Body of pancreas (tissue), 4 donors: ENCODE measurements at regions not wholly inside any gene's neighbourhood (a gene's known extent, or its start where the extent isn't known, plus 50 kb on each side); places are given as distances from the start of the nearest gene placed in this dataset.

Experiments used
- ATAC-seq: fragments of 150-250 bp; one replicate; pipeline ENCODE4 v1.9.1; 2016
- DNase-seq, 4 donors: peaks; one replicate each; pipeline ENCODE4 v3.0.0-alpha.2; 2019
- H3K27ac ChIP-seq, 4 donors: fragments of 200-600 bp; sonication (generic); 1 replicate in 3 of 4; 2 replicates in 1 of 4; pipeline versions ENCODE4 v1.5.1 to v1.6.1; 2016 to 2019; ENCODE audit warnings: mild to moderate bottlenecking in 1 of 4, mixed read lengths in 1 of 4, moderate library complexity in 1 of 4
- H3K27me3 ChIP-seq, 2 donors: fragments of 200-600 bp; sonication (generic); one replicate each; pipeline ENCODE4 v1.6.0; 2016; ENCODE audit warnings: mild to moderate bottlenecking in 1 of 2
- H3K36me3 ChIP-seq, 2 donors: fragments of 200-600 bp; sonication (generic); replicated peaks in 1 of 2; 2 replicates each; pipeline ENCODE4 v1.5.1; 2016; ENCODE audit warnings: low read depth in 2 of 2; ENCODE audit not compliant: insufficient read depth in 1 of 2
- H3K4me1 ChIP-seq: fragments of 200-600 bp; sonication (generic); one replicate; pipeline ENCODE4 v1.6.0; 2016
- H3K4me3 ChIP-seq, 2 donors: fragments of 200-600 bp; sonication (generic); 1 replicate in 1 of 2; 2 replicates in 1 of 2; pipeline ENCODE4 v1.5.1; 2016 to 2019
- H3K9me3 ChIP-seq, 3 donors: fragments of 200-600 bp; sonication (generic); 1 replicate in 2 of 3; 2 replicates in 1 of 3; pipeline ENCODE4 v1.5.1; 2016
- POLR2A ChIP-seq, 3 donors: fragments of 450-650 bp; IDR thresholded peaks; one replicate each; pipeline ENCODE4 v1.6.1; 2016; ENCODE audit warnings: antibody characterized with exemption in 3 of 3, mild to moderate bottlenecking in 2 of 3
- WGBS, 2 donors: methylation state at CpG; one replicate each; pipeline ENCODE4 v1.1.5; 2017; 5-methylcytosine and 5-hydroxymethylcytosine counted together
- intact Hi-C: fragments of 100-400 bp; cut with DNase I; formaldehyde crosslinking; loops from one replicate; pipeline ENCODE4 v1.15.1; 2023
- TF ChIP-seq, protein P1 (sequence below), 7 experiments: fragments of 450-650 bp in 4 of 7; fragments of 200-600 bp in 3 of 7; sonication (generic) in 3 of 7; IDR thresholded peaks; one replicate each; pipeline ENCODE4 v1.5.1; 2016 to 2019; ENCODE audit warnings: antibody characterized with exemption in 7 of 7

- Histone ChIP-seq H3K9me3 (no peaks in the 10 kb centered on the region), H3K36me3 (no peaks in the 10 kb centered on the region), H3K27me3 (no peaks in the 10 kb centered on the region), H3K4me1 (no peaks in the 10 kb centered on the region), H3K4me3 (no peak overlapping the region), H3K27ac (no peak overlapping the region)
- TF ChIP-seq POLR2A (IDR thresholded peaks at IDR 0.05), result no peak
- TF ChIP-seq, protein P1, sequence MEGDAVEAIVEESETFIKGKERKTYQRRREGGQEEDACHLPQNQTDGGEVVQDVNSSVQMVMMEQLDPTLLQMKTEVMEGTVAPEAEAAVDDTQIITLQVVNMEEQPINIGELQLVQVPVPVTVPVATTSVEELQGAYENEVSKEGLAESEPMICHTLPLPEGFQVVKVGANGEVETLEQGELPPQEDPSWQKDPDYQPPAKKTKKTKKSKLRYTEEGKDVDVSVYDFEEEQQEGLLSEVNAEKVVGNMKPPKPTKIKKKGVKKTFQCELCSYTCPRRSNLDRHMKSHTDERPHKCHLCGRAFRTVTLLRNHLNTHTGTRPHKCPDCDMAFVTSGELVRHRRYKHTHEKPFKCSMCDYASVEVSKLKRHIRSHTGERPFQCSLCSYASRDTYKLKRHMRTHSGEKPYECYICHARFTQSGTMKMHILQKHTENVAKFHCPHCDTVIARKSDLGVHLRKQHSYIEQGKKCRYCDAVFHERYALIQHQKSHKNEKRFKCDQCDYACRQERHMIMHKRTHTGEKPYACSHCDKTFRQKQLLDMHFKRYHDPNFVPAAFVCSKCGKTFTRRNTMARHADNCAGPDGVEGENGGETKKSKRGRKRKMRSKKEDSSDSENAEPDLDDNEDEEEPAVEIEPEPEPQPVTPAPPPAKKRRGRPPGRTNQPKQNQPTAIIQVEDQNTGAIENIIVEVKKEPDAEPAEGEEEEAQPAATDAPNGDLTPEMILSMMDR (IDR thresholded peaks at IDR 0.05), result no peak
- DNase-seq (no peak), ATAC-seq (no peak)
- WGBS, 2 donors, result 72 to 73% methylated on average over 4 of the region's 4 CpGs
- intact Hi-C loops, result no loop called here
Measured at GRCh38 chr13:26829716-26830115, 69.1 kb upstream of the GPR12 start.

DNA sequence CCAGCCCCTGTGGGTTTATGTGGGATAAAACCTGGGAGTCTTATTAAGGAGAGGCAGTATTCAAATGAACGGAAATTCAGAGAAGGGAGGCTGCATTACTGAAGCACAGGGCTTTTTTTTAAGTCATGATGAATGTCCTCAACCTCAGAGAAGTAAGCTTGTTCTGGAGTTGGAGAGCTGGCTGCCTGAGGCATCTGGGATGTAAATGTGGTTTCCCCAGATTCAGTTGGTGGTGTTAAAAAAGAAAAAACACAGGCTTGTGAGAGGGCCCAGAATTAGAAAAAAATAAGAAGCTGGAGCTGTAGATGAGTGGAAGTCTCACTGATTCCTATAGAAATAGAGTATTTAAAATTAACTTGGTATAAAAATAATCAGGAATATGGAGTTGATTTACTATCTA, 64.0 kb upstream of the GPR12 start:
- no peak for ATAC-seq
- Histone ChIP-seq H3K27ac (no peak overlapping the region), H3K27me3 (no peaks in the 10 kb centered on the region), H3K9me3 (no peaks in the 10 kb centered on the region), H3K36me3 (no peaks in the 10 kb centered on the region), H3K4me1 (no peaks in the 10 kb centered on the region), H3K4me3 (no peak overlapping the region)
- no peak for DNase-seq
- TF ChIP-seq POLR2A (IDR thresholded peaks at IDR 0.05), result no peak
- TF ChIP-seq, protein P1 (IDR thresholded peaks at IDR 0.05), result no peak
- WGBS, 2 donors, result 30 to 58% methylated on average over 1 of the region's 1 CpG
- intact Hi-C loops, result no loop called here

- Histone ChIP-seq H3K27me3 (no peaks in the 10 kb centered on the region), H3K9me3 (no peaks in the 10 kb centered on the region), H3K4me3 (no peak overlapping the region), H3K36me3 (no peaks in the 10 kb centered on the region), H3K4me1 (no peaks in the 10 kb centered on the region), H3K27ac (no peak overlapping the region)
- intact Hi-C loops, result no loop called here
- no peak for TF ChIP-seq POLR2A (IDR thresholded peaks at IDR 0.05)
- TF ChIP-seq, protein P1 (IDR thresholded peaks at IDR 0.05), result no peak
- ATAC-seq, result no peak
- DNase-seq, result no peak
Measured at GRCh38 chr13:26822146-26822545, 61.6 kb upstream of the GPR12 start.

DNA sequence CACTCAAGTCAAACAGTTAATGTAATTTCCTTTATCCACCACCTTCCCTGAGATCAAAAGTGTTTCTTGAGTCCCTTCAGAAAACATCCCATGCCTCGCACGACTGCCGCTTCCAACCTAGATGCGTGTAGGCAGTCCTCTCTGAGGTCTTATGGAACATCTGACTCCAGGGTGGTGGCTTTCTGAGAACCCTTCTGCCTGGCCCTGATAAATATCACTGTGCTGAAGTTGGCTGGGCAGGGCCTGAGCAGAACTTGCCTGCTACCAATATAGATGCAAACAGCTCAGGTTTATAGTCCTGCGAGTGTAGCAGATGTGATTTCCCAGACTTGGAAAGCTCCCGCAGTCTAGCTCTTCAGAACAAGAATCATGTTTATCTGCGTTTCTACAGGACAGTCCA, 61.1 kb upstream of the GPR12 start:
- WGBS, 2 donors, result 67 to 91% methylated on average over 5 to 7 of the region's 7 CpGs
- no peak for ATAC-seq
- TF ChIP-seq, protein P1 (IDR thresholded peaks at IDR 0.05), result no peak
- no peak for TF ChIP-seq POLR2A (IDR thresholded peaks at IDR 0.05)
- H3K27ac ChIP-seq, result no peak overlapping the region
- H3K4me3 ChIP-seq, result no peak overlapping the region
- intact Hi-C loops, result no loop called here
- H3K4me1 ChIP-seq, result no peaks in the 10 kb centered on the region
- no peaks in the 10 kb centered on the region for H3K36me3 ChIP-seq
- H3K27me3 ChIP-seq, result no peaks in the 10 kb centered on the region
- no peak for DNase-seq
- no peaks in the 10 kb centered on the region for H3K9me3 ChIP-seq

- Histone ChIP-seq H3K27ac (no peak overlapping the region), H3K36me3 (no peaks in the 10 kb centered on the region), H3K4me1 (no peaks in the 10 kb centered on the region), H3K4me3 (no peak overlapping the region), H3K27me3 (no peaks in the 10 kb centered on the region), H3K9me3 (no peaks in the 10 kb centered on the region)
- 47 to 54% methylated on average over 4 of the region's 4 CpGs for WGBS, 2 donors
- intact Hi-C loops, result no loop called here
- DNase-seq, result no peak
- TF ChIP-seq, protein P1 (IDR thresholded peaks at IDR 0.05), result no peak
- no peak for TF ChIP-seq POLR2A (IDR thresholded peaks at IDR 0.05)
- no peak for ATAC-seq
Measured at GRCh38 chr13:26820871-26821270, 60.3 kb upstream of the GPR12 start.
